Lung microvascular endothelial cell (primary cell): ENCODE measurements at regions not wholly inside any gene's neighbourhood (a gene's known extent, or its start where the extent isn't known, plus 50 kb on each side); places are given as distances from the start of the nearest gene placed in this dataset.

Source experiments
- DNase-seq, 2 donors: peaks; one replicate each; pipeline versions ENCODE4 v3.0.0 to v3.0.0-alpha.2; 2010; ENCODE audit warnings: low read depth in 2 of 2

DNA sequence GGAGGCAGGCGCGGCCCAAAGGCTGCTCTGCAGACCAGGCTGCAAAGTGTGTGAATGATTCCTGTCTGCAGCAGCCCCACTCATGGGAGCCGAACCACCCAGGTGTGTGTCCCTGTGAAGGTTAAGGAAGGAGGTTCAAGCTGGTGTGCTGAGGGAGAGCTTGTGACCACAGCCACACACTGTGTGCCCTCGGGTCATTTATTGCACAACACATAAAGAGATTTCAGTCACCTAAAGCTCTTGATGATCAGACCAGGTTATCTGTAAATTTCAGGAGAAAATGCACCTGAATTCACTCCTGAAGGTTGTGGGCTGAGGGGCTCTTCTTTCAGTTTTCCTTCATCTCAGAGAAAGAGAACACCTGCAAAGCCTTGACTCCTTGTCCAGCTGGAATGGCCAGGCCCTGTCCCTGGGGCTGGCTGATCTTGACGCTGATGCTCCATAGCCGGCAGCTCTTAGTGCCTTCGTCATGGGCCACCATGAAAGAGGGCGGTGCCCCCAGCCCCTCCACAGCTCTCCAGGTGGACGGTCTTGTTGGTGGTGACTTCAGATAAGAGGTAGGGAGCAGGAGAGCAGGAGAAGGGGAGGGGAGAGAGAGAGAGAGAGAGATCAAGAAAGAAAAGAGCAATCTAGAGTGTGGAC is 110.8 kb upstream of the C1QTNF9B start:
- no peak for DNase-seq

DNA sequence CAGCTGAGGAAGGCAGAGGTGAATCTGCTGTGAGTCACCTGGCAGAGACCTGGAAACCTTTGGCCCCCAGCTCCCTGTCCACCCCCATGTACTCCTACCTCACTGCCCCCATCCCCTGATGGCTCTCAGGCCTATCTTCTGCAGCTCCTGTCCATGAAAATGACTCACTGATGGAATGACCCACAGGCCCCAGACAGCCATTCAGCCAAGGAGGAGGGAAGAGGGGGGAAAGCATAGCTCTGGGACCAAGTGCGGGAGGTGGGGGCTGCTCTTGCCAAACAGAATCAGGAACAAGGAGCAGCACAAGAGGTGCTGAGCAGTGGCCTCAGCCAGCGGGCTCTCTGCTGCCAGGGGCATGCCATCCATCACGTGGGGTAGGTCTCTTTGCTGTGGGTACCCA is 111.4 kb upstream of the C1QTNF9B start:
- no peak for DNase-seq

DNA sequence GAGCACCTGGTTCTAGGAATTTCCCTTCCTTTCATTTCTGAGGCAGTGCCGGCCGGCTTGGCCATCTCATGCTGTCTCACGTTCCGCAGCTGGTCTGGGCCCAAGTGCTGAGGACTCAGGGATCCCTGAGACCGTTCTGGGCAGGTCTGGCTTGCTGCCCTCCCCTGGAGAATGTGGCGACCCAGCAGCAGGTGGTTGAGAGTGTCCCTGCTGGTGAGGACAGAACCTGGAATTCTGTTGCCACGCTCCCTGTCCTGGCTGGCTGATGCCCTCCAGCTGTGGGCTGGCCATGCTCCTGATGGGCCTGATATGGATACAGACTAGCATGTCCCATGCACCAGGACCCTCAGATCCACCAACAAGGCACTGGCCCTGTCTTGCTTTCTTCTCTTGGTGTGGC is 114.0 kb upstream of the C1QTNF9B start:
- DNase-seq, result no peak

DNA sequence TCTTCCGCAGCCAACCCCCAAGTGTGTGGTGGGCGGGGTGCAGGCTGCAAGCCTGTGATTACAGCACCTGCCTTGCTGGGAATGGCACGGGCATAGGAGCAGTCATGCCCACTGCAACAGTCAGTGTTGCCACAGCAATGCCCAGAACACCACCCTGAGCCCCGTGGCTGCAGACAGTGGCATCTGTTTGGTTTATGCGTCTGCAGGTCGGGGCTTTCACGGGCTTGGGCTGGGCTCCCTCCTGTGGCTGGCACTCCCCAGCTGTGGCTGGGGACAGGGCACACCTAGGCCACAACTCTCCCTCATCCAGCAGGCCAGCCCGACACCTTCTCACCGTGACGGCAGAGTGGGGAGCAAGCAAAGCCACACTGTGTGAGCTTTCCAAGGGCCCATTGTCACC is 115.3 kb upstream of the C1QTNF9B start:
- no peak for DNase-seq

DNA sequence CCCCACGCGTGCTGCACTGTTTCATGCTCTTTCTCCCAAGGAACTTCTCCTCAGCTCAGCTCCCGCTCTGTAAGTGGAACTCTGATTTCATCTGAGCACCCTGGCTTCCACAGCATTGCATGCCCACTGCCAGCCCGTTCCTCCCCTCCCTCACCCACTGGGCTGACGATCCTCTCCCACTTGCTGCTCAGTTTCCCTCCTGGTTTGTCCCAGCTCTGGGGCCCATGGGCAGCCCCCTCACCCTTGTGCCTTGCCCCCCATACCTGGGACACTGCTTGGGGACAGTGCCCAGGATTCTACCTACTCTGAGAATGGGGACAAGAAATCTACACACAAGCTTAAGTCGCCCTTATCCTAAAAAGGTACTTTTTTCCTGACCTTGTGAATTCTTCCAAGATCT is 115.9 kb upstream of the C1QTNF9B start:
- DNase-seq, result no peak

DNA sequence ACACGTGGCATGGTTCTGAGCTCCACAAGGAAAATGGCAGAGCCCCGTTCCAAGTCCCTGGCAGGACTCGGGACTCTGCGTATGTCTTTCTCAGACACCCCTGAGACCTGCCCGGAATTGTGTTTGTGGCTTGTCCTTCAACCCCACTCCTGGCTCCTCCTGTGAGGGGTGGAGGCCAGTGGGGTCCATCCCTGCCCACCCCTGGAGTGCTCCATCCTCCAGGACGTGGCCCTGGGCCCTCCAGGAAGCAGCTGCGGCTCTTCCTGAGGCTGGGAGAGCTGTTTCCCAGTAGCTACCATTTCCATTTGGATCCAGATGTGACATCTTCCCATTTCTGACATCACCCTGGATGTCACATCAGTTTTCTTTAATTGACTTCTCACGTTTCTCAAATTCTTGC is 118.7 kb upstream of the C1QTNF9B start:
- DNase-seq, result no peak

DNA sequence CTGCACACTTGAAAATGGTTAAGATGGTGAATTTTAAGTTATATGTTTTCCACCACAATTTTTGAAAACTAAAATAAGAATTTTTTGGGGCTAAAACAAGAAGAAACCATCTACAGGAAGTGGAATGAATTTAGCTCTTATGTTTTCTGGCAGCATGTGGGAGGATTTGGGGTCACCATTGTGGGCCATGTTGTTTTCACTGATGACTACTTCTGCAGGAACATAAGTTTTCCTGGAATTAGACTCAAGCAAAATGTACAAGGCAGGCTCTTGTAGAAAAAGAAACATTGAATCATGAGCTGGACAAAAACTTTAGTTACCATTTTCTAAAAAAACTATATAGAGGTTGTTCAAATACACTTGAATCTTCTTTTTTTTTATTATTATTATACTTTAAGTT is 125.3 kb upstream of the C1QTNF9B start:
- DNase-seq, result no peak

DNA sequence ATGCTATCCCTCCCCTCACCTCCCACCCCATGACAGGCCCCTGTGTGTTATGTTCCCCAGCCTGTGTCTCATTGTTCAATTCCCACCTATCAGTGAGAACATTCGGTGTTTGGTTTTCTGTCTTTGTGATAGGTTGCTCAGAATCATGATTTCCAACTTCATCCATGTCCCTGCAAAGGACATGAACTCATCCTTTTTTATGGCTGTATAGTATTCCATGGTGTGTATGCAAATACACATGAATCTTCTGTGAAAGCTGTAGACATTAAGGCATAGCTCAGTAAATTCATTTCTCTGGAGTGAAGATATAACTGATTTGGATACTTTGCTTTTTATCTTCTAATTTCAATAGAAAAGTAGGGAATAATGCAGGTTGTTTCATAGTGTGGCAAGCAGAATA is 125.8 kb upstream of the C1QTNF9B start:
- no peak for DNase-seq

DNA sequence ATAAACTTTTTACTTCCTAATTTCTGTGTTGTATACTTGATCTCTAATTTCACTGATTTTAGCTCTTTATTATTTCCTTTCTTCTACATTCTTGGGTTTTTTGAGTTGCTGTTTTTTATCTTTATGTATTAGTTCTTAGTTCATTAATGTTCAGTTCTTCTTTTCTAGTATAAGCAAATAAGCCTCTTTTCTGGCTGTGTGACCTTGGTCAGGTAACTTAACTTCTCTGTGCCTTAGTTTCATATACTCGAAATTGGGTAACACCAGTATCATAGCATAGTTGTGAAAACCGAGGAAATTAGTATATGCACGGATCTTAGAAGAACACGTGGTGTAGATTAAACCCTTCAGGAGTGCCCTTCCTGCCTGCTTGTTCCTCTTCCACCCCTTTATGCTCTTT is 130.2 kb upstream of the C1QTNF9B start:
- DNase-seq, result no peak

DNA sequence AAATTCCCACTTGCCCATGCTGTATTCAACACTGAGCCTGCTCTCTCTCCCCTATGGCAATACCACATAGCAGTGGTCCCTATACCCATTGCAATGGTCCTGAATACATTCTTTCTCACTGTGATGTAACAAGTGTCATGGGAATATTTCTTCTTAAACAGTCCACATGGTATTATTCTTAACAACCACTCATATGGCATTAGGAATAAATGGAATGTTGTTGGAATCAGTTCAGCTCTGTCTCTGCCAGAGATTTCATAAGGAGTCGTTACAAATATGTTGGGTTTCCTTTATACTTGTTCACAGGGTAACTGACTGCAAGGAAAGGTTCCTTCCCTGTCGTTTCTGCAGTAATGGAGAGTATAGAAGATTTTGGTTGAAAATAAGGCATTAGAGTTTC is 128.3 kb upstream of the SPATA13 start:
- no peak for DNase-seq

DNA sequence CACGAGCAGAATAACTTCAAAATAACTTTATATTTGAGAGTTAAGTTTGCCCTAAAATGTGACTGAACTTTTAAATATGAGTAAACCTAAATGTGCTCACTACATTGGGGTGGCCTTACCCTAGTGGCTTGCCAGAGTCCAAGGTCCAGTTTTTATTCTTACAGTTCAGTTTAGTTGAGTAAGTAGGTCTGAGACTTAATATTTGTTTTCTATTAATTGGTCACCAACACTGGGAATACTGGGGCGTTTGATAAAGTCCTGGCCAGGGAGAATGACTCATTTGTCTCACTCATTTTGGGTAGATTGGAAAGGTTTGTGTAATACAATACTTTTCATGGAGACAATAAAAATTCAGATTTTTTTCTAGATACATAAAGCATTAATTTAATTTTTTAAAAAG is 127.8 kb upstream of the SPATA13 start:
- DNase-seq, result no peak

DNA sequence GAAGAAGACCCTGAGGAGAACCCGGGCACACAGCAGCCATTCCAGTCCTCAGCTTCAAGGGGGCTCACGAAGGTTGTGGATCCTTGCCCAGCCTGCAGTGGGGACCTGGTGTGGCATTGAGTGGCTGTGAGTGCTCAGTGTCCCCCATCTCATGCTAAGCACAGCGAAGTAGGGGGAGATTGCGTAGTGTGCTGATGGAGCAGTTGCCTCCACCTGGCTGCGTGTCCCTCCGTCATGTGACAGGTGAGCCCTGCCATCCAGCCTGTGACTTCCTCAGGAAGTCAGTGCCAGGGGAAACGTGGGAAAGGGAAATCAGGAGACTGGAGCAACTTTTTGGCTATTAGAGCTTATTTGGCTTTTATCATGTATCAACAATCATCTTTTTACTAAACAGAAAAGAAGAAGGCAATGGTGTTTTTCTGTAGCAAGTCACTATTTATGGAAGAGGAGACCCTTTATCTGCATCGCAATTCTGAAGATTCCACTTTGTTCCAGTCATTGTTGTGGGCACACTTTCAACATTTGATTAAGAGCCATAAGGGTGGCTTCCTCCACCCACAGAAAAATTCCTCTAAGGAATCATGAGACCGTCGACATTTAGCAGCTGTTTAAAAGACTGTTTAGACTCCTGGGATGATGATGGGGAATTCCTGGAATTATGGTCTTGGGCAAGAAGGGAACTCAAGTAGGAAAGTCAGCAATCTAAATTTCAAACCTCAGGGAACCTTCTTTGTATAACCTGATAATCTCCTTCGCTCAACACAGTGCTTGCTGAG is 126.8 kb upstream of the SPATA13 start:
- no peak for DNase-seq

DNA sequence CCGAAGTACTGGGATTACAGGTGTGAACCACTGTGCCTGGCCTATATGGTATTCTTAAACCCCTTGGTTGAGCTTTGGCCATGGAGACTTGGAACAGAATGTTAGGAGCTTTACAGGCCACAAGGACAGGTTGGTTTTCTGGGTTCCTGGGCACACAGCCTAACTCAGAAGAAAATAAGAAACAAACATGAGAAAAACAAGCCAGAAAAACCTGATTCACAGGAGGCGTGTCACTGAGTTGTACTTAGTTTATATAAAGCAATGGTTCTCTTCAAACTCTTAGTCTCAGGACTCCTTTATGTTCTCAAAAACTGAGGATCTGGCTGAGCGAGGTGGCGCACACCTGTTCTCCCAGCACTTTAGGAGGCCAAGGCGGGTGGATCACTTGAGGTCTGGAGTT is 125.1 kb upstream of the SPATA13 start:
- DNase-seq, result no peak

DNA sequence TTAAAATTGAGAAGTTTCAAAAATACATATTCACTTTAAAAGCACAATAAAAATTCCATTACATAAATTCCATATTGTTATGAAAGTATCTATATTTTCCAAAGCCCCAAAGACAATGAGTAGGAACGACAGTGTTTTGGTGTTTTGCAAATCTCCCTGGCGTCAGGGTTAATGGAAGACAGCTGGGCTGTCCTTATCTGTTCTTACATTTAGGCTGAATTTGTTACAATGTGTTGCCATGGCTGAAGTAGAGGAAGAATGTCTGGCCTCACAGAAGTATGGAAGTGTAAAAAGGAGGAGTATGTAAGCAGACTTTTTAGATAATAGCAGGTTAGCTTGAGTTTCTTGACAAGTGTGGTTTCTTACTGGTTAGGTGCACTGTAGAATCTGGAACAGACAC is 124.4 kb upstream of the SPATA13 start:
- DNase-seq, result no peak

DNA sequence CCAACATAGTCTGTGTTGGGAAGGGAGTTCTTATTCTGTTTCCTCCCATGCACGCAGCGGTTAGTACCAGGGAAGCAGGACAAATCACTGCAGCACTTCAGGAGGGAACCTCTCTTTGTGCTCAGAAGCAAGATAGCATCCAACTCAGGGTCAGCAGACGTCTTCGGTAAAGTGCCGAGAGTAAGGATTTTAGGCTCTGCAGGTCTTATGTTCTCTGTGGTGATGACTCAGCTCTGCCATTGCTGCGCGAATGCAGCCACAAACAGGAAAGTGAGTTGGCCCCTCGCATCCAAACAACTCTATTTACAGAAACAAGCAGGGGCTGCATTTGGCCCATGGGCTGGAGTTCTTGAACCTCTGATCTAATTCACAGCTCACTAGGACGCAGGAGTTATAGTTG is 122.1 kb upstream of the SPATA13 start:
- peak in 1 of 2 donors; percentile 66 for DNase-seq

DNA sequence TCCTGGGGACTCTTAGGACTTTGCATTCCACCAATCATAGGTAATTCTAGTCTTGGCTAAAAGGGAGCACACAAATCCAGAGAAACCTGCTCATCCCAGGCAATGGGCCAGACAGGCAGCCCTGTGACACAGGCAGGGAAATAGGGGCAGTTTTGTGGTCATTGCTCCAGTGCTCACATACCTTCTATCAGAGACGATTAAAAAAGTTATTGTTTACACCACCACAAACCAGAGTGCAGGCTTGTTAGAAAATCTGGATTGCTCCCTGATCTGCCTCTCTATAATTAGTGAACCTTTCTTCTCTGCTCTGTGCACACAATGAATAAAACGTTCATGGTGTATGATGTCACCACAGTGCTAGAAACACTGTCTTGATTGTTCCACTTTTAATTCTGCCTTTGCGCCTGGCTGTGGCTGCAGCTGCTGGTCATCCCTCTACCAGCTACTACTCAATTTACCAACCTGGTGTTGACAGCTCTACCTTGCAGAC is 121.6 kb upstream of the SPATA13 start:
- no peak for DNase-seq

DNA sequence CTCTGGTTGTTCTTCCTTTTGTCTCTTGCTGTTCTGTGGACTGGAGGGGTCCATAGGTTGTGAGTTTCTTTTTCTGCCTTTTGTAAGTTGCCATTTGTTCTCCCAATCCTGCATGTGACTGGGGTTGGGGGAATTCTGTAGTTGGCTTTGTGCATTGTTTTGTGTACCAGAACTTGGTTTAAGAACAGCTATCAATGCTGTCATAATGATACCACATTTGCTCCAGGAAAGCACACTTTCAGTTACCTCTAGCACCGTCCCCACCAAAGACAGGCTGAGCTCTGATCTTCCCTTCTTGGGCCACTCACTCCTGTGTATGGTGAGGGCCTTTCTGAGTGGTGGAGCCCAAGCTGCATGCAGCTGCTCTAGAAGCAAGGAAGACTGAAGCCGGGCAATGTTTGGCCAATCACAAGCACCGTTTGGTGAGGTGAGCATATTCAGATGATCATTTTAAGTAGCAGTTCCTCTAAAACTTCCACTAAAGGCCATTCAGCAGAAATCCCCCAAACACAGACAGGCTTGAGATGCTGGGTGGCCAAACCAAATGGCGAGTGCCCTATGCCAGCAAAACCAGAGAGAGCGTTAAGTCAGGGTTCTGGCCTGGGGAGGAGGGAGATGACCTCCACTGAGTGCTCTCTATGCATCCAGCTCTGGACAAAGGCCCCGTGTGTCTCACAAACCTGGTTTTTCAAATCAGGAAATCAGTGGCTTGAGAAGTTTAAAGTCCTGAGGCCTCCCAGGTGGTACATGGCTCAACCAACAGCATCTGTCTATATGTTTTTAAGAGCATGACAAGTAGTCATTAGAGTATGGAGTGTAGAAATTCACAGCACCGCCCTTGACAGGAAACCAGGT is 120.7 kb upstream of the SPATA13 start:
- DNase-seq, result no peak

DNA sequence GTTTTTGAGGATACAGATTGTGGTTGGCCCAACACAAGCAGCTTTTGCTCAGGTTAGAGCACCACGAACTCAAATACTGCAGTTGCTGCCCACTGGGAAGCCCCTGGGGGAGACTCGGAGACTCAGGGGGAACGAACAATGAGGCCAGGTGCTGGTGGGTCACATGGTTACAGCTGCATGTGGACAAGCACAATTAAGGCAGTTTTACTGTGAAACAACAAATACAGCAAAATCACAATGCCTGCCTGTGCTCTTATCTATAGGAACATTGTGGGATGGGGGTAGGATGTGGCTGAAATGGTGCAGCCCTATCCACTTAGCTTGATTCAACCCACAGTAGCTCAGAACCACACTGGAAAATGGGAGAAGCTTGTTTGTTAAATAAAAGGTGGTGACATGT is 119.7 kb upstream of the SPATA13 start:
- no peak for DNase-seq

DNA sequence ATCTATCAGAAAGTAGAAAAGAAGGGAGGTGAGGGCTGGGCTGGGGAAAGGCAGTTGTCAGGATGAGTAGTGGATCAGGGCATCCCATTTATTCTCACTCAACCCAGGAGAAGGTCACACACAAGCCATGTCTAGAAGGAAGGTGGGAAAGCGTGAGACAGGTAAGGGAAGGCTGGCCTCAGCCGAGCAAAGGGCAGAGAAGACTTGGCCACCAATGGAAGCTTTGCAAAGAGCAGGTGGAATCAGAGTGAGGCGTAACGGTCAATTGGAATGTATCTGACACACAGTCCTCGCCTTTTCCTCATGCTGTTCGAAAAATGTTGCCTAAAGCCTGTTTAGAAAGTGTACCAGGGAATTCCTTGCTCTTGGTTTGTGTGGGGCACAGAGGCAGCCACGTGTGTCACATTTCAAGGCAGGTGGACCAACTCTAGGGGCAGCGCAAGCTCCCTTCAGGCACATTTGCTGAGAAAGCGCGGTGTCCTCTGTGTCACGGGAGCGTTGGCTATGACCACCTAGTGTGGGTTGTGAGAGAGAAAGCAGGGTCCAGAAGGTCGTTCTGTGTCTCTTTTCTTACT is 118.8 kb upstream of the SPATA13 start:
- no peak for DNase-seq

DNA sequence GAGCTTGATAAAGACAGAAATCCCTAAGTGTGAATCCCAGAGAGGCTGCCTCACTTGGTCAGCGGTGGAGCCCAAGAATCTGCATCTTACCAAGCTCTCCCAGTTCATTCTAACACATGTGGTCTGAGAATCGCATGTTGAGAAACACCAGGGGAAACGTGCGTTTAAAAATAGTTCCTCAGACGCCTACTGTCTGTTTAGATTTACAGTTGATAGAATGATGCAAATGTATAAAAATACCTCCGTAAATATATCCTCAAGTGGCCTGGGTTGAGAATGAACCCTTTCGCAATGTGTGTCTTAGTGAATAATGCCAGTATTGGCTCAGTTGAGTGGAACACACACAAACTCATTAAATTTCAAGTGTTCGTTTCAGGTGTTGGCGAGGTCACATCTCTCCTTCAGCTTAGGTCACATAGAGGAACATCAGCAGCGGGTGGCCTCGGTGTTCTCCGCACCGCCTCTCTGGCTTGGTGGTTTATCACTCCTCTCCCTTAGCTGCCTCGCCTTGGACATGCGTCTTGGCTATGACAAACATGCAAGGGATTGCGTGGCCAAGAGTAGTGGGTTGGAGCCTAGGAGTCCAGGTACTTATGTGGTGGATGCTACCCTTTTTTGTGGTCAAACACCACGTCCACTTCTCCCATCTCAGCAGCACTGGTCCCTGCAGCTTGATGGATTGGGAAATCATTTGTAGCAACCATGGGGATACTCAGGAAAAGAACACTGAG is 117.6 kb upstream of the SPATA13 start:
- no peak for DNase-seq

DNA sequence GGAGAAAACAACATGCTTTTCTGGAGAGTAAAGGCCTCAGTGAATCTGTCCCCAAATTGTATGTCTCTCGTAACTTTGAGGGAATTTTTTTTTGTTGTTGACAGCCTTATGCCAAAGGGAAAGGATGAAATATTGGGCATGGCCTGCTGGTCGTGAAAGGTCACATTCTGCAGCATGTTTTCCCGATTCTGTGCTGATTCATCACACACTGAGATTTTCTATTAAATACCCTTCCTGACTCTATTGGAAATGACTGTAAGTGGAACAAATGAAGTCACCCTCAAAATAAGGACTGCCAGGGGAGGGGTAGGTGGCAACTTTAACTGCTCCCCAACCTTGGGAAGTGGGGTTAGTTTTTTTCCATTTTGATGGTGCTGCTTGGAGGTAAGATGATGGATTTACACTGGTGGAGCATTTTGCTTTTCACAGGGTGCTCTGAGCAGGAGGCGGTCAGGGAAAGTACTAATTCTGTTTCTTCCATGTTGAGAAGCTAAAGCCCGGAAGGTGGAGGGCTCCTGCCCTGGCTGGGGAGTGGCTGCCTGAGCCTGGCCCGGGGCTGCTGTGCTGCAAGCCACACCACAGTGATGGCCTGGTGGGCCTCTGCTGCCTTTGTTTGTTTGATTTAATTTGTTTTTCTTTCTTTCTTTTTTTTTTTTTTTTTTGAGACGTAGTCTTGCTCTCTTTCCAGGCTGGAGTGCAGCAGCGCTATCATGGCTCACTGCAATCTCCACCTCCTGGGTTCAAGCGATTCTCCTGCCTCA is 116.8 kb upstream of the SPATA13 start:
- peak; percentile 20 to 33 for DNase-seq
